Right lobe of liver (tissue), 4 donors: ENCODE measurements at regions not wholly inside any gene's neighbourhood (a gene's known extent, or its start where the extent isn't known, plus 50 kb on each side); places are given as distances from the start of the nearest gene placed in this dataset.

Experiments used
- CTCF ChIP-seq, 4 donors: fragments of 200-600 bp in 3 of 4; fragments of 450-650 bp in 1 of 4; IDR thresholded peaks; one replicate each; pipeline versions ENCODE4 v1.5.1 to v1.8.0; 2016 to 2022; ENCODE audit warnings: antibody characterized with exemption in 4 of 4, mild to moderate bottlenecking in 2 of 4
- POLR2A ChIP-seq: fragments of 450-650 bp; IDR thresholded peaks from one replicate; pipeline ENCODE4 v1.6.1; 2017; ENCODE audit warnings: antibody characterized with exemption, mild to moderate bottlenecking
- donor health status: DM: no; HTN: no; CAD: no.
- donor health status: DM: no; HTN: no; CAD: no.
- donor health status: DM: no; HTN: yes; CAD: no.

GRCh38 chrX:30995060-30995700, 76.7 kb downstream of the FTHL17 start:
- TF ChIP-seq CTCF (IDR thresholded peaks at IDR 0.05), result no peak
- TF ChIP-seq POLR2A, result no peak
